Skeletal muscle satellite cell (primary cell): ENCODE measurements at regions not wholly inside any gene's neighbourhood (a gene's known extent, or its start where the extent isn't known, plus 50 kb on each side); places are given as distances from the start of the nearest gene placed in this dataset.
"Not testable (repeated sequence)": the region's sequence is repeated elsewhere in the genome, so short reads cannot be mapped to it uniquely, and the experiment has no call there.

Source experiments
- H3K27me3 ChIP-seq: 2 replicates; pipeline ENCODE4 v1.7.0; 2013; ENCODE audit warnings: low read length; ENCODE audit not compliant: control insufficient read depth, insufficient read depth
- H3K36me3 ChIP-seq: 2 replicates; pipeline ENCODE4 v1.7.0; 2013; ENCODE audit warnings: mild to moderate bottlenecking, control low read depth, low read length; ENCODE audit not compliant: insufficient read depth
- H3K4me1 ChIP-seq: 2 replicates; pipeline ENCODE4 v1.7.0; 2013; ENCODE audit warnings: low read length; ENCODE audit not compliant: control insufficient read depth, insufficient read depth
- H3K4me2 ChIP-seq: 2 replicates; pipeline ENCODE4 v1.7.0; 2013; ENCODE audit warnings: mild to moderate bottlenecking, low read length
- H3K4me3 ChIP-seq: 2 replicates; pipeline ENCODE4 v1.7.0; 2013; ENCODE audit warnings: low read length
- H3K9ac ChIP-seq: 2 replicates; pipeline ENCODE4 v1.7.0; 2013; ENCODE audit warnings: mild to moderate bottlenecking, low read depth, low read length, moderate library complexity
- H3K9me3 ChIP-seq: replicated peaks from 2 replicates; pipeline ENCODE4 v1.7.0; 2013; ENCODE audit warnings: mild to moderate bottlenecking, control low read depth, low read length

GRCh38 chr14:105619324-105619723 lies 92.9 kb downstream of the TMEM121 start:
- H3K4me2 ChIP-seq, H3K36me3 ChIP-seq: not testable (repeated sequence)

GRCh38 chr14:105620178-105620864 lies 93.9 kb downstream of the TMEM121 start:
- not testable (repeated sequence) for H3K36me3 ChIP-seq, H3K4me3 ChIP-seq, H3K27me3 ChIP-seq, H3K9ac ChIP-seq, H3K9me3 ChIP-seq, H3K4me2 ChIP-seq, H3K4me1 ChIP-seq

More at GRCh38 chr14:105619324-105619723, 92.9 kb downstream of the TMEM121 start:
- not testable (repeated sequence) for H3K4me1 ChIP-seq, H3K27me3 ChIP-seq, H3K4me3 ChIP-seq, H3K9me3 ChIP-seq, H3K9ac ChIP-seq

DNA sequence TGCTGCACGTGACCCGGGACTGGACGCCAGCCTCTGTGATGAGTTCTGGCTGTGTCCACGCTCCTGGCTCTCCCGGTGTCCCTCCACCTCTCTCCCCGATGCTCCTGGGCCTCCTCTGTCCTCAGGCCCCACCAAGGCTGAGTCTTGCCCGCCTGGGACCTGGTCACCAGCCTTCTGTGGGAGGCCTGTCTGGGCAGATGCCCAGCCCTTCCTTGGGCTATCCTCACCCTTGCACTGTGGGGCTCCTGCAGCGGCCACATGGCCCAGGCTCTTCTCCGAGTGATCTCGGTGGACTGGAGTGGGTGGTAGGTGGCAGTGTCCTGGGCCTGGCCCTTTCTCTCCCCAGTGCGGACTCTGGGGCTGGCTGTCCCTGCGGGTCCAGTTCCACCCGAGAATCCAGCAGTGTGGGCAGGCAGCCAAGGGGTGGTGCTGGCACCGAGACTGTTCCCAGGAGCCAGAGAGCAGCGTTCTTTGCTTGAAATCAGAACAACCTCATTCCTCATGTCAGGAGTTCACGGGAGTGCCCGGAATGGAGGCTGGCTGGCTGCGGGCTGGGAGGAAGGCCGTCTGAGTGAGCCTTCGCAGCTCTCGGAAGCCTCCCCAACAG lies 94.6 kb downstream of the TMEM121 start:
- not testable (repeated sequence) for H3K4me2 ChIP-seq, H3K4me3 ChIP-seq, H3K9me3 ChIP-seq, H3K4me1 ChIP-seq, H3K27me3 ChIP-seq, H3K9ac ChIP-seq, H3K36me3 ChIP-seq

- not testable (repeated sequence) for H3K4me1 ChIP-seq, H3K9ac ChIP-seq, H3K9me3 ChIP-seq
These were observed 95.3 kb downstream of the TMEM121 start for GRCh38 chr14:105621479-105622328.

GRCh38 chr14:105622329-105622955 lies 96.1 kb downstream of the TMEM121 start:
- Histone ChIP-seq H3K4me3 (no peak overlapping the region), H3K4me2 (no peak overlapping the region), H3K9me3 (peaks cover 2% of the 10 kb centered on the region), H3K4me1 (no peaks in the 10 kb centered on the region), H3K9ac (no peak overlapping the region), H3K27me3 (no peaks in the 10 kb centered on the region), H3K36me3 (no peaks in the 10 kb centered on the region)

More at GRCh38 chr14:105621479-105622328, 95.3 kb downstream of the TMEM121 start:
- H3K36me3 ChIP-seq, H3K4me2 ChIP-seq, H3K4me3 ChIP-seq, H3K27me3 ChIP-seq: not testable (repeated sequence)

- H3K9ac ChIP-seq, H3K4me1 ChIP-seq, H3K27me3 ChIP-seq, H3K9me3 ChIP-seq, H3K4me2 ChIP-seq, H3K4me3 ChIP-seq, H3K36me3 ChIP-seq: not testable (repeated sequence)
These were observed 96.8 kb downstream of the TMEM121 start for GRCh38 chr14:105623178-105623577.

- not testable (repeated sequence) for H3K4me3 ChIP-seq, H3K27me3 ChIP-seq, H3K36me3 ChIP-seq, H3K9me3 ChIP-seq, H3K9ac ChIP-seq, H3K4me2 ChIP-seq, H3K4me1 ChIP-seq
These were observed 98.0 kb downstream of the TMEM121 start for GRCh38 chr14:105624346-105624745.

GRCh38 chr14:105624749-105625434 lies 98.5 kb downstream of the TMEM121 start:
- H3K4me3 ChIP-seq, H3K9ac ChIP-seq, H3K9me3 ChIP-seq, H3K4me2 ChIP-seq, H3K36me3 ChIP-seq, H3K27me3 ChIP-seq, H3K4me1 ChIP-seq: not testable (repeated sequence)

DNA sequence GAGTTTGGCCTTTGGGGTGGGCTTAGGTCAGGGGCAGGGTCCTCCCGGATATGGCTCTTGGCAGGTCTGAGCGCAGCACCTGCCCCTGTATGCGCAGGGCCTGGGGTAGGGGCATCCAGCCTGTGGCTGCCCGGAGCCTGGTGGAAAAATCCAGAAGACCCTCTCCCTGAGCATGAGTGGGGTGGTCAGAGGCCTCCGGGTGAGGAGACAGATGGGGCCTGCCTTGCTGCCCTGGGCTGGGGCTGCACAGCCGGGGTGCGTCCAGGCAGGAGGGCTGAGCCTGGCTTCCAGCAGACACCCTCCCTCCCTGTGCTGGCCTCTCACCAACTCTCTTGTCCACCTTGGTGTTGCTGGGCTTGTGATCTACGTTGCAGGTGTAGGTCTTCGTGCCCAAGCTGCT lies 99.1 kb downstream of the TMEM121 start:
- not testable (repeated sequence) for H3K36me3 ChIP-seq, H3K9me3 ChIP-seq, H3K4me1 ChIP-seq, H3K4me3 ChIP-seq, H3K9ac ChIP-seq, H3K4me2 ChIP-seq, H3K27me3 ChIP-seq

- H3K36me3 ChIP-seq, H3K9ac ChIP-seq, H3K4me1 ChIP-seq, H3K4me3 ChIP-seq, H3K4me2 ChIP-seq, H3K9me3 ChIP-seq, H3K27me3 ChIP-seq: not testable (repeated sequence)
These were observed 99.7 kb downstream of the TMEM121 start for GRCh38 chr14:105626111-105626510.

DNA sequence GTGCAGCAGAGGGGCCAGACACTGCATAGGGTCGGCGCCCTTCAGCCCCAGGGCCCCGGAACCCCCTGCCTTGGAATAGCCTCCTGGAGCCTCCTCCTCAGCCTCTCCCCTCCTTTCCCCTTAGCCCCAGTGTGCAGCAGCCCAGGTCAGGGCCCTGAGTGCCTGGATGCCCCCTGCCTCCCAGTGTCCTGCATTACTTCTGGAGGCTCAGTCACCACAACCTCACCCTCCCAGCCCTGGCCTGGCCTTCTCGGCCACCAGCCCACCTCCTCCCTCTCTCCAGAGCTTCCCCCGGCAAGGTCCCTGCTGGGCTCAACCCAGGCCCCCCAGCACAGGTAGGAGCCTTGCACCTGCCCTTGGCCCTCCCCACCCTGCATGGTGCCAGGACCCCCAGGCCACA lies 100.3 kb downstream of the TMEM121 start:
- not testable (repeated sequence) for H3K36me3 ChIP-seq, H3K4me1 ChIP-seq, H3K4me2 ChIP-seq, H3K9ac ChIP-seq, H3K4me3 ChIP-seq, H3K9me3 ChIP-seq, H3K27me3 ChIP-seq
